Stimulated activated CD4-positive, alpha-beta T cell treated with anti-CD3 and anti-CD28 coated beads, TNF-alpha, amount 100 ng/mL, for 1 hour (primary cell): ENCODE measurements at regions not wholly inside any gene's neighbourhood (a gene's known extent, or its start where the extent isn't known, plus 50 kb on each side); places are given as distances from the start of the nearest gene placed in this dataset.

Source experiments
- DNase-seq, 3 donors: peaks; one replicate each; pipeline ENCODE4 v3.0.0-alpha.2; 2020; ENCODE audit warnings: low read depth in 3 of 3, low spot score in 1 of 3

DNA sequence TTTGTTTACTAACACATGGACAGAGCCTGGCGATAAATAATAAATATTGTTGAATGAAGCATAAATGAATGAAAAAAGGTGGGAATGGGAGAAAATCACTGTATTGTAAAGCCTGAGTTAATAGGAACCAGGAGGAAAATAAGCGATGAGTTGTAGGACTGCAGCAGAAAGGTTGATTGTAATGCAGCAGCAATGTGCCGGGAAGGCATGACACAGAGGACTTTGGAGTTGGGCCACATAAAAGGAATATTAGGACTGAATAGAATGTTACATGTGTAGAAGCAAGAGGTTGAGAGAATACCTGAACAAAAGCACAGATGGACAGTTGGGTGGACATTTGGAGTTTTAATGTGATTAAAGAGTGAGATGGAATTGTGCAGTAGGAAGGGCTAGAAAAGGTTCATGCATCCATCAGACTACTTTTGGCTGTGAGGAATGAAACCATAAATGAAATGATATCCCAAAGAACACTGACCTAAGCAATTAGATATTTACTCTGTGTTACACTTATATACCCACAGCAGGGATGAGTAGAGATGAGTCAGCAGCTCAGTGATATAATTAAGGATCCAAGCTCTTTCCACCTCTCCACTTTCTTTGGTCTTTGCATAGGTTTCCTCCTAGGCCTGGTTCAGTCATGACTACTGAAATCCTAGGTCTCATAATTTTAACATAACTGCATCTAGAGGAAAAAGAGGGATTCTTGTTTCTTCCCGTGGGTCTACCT, 55.4 kb downstream of the CCER1 start:
- no peak for DNase-seq

DNA sequence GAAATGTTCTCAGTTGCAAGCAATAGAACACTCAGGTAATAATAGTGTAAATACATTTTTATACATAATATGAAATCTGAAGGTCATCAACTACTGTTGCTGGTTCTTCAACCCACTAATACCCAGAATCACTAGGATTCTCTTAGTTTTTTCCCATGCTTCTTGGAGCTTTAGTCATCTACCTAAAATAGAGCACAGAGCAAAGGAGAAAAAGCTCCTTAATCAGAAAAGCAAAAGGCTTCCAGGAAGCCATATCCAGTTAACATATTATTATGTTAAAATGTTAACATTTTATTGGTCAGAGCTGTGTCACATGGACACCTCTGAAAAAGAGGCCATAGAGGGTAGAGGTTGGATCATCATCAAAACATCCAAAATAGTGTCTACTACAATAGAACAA, 57.0 kb downstream of the CCER1 start:
- no peak for DNase-seq

GRCh38 chr12:90897316-90897715, 57.7 kb downstream of the CCER1 start:
- DNase-seq, result no peak

GRCh38 chr12:90896821-90897220, 58.2 kb downstream of the CCER1 start:
- no peak for DNase-seq

GRCh38 chr12:90896164-90896563, 58.8 kb downstream of the CCER1 start:
- no peak for DNase-seq

DNA sequence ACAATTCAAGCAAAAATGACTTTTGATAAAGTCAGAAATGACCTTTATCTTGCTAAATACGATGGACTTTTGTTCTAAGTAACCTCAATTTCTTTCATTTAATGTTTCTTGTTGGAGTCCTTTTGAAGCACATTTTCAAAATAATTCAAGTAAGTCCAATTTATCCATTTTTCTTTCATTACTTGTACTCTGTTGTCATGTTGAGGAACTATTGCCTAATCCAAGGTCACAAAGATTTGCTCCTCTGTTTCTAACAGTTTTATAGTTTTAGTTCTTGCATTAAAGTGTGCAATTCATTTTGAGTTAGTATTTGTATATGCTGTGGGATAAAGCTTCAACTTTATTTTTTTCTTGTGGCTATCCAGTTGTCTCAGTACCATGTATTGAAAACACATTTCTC, 66.7 kb downstream of the CCER1 start:
- DNase-seq, result no peak

DNA sequence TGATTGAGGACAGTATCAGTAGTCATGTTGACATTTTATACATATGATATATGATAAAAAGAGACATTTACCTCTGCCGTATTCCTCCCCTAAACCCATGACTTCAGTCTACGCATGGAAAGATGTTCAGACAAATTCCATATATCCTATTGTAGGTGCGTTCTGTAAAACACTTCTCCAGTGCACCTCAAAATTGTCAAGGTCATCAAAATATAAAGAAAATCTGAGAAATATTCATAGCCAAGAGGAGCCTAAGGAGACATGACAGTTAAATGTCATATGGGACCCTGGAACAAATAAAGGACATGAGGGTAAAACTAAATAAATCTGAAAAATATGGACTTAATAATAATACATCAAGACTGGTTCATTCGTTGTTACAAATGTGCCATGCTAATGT, 71.5 kb downstream of the CCER1 start:
- DNase-seq, result no peak

- DNase-seq, result no peak
These were observed 83.3 kb downstream of the CCER1 start for GRCh38 chr12:90871726-90872096.

GRCh38 chr12:90870971-90871725, 83.8 kb downstream of the CCER1 start:
- DNase-seq, result no peak

GRCh38 chr12:90868626-90869025, 86.3 kb downstream of the CCER1 start:
- no peak for DNase-seq

DNA sequence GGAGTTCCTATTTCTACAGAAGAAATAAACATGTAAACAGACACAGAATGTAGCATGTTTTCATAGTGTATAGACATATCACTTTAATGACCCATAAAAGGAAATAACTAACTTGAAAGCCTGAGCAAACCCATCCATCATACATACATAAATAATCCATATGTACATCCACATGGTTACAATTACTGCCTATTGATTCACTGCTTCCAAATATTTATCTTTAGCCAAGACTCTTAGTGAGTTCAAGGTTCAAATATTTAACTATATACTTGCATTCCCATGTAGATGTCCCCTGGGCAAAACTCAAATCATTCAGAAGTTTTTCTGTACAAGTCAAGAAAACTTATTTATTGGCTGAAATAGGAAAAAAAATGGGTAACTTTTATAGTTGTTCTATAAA, 95.4 kb downstream of the CCER1 start:
- no peak for DNase-seq

GRCh38 chr12:90858252-90858651, 96.7 kb downstream of the CCER1 start:
- DNase-seq, result no peak

GRCh38 chr12:90855534-90855933, 99.4 kb downstream of the CCER1 start:
- no peak for DNase-seq

DNA sequence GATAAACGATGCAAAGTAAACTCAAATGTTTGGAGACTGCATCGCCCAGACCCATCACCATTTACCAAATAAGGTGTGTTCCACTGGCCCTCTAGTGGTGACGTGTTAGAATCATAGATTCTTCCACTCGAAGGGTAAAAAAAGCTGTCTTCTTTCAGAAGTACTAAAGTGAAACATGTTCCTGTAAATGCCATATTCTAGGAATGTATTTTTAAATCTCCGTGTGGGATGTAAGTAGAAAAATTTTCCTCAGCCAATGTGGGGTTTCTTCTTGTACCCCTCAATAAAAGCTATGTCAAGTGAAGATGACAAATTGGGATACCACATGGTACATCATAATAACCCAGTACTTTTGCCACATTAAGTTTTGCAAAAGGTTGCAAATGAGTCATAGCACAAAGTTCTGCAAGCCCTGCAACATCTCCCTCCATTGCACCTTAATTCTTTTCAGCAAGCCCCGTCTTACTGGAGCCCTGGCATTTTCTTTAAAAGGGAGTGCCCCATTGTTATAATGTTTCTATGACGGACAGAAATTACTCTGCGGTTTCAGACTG, 100.8 kb downstream of the CCER1 start:
- DNase-seq, result no peak

- no peak for DNase-seq
These were observed 102.9 kb downstream of the CCER1 start for GRCh38 chr12:90851800-90852718.

GRCh38 chr12:90842477-90842876, 112.5 kb downstream of the CCER1 start:
- DNase-seq, result no peak

GRCh38 chr12:90841336-90841735, 113.6 kb downstream of the CCER1 start:
- DNase-seq, result no peak

DNA sequence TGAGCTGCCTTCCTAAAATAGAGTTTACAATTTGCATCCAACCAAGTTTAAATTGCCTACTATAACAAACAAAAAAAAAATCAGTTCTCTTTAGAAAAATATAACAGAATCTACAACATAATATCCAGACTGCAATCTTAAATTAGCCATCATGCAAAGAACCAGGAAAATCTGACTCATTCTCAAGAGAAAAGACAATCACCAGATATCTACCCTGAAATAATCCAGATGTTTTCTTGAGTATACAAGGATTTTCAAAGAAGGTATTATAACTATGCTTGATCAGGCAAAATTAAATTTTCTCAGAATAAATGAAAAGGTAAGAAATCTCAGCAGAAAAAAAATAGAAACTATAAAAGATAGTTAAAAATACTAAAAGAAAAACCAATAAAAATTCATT, 115.6 kb downstream of the CCER1 start:
- DNase-seq, result no peak

GRCh38 chr12:90836689-90837088, 118.3 kb downstream of the CCER1 start:
- no peak for DNase-seq

DNA sequence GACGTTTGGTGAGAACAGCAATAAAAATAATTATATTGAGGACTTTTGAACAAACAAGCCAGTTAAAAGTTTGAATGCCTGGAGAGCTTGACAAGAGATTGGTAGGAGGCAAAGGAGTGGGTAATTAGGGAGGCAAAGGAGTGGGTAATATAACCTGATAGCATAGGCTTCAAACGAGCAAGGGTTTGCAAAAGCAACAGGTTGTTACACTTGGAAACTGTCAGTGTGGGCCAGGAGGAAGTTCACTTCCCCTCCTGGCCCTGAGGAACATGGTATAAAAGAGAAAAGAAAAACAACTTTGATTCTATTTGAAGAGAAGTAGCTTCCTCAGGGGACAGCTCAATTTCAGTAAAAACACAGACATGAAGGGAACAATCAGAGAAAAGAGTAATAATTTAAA, 121.7 kb downstream of the CCER1 start:
- no peak for DNase-seq

DNA sequence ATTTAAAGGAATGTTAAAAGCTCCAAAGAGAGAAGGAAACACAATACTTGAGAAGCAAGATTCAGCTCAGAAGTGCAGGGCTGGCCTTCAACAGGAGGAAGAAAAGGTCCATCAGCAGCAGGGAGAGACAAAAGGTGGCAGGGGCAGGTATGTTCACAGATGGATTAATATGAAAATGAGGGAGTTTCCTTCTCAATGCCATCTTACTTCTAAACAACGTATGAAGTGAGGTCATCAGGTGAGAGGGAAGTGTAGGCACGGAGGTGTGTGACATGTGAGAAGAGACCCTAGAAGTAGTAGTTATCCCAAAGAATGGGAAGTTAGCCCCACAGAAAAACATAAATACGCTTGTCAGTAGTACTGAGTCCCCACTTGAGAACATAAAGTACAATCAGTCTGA, 122.5 kb downstream of the CCER1 start:
- DNase-seq, result no peak

DNA sequence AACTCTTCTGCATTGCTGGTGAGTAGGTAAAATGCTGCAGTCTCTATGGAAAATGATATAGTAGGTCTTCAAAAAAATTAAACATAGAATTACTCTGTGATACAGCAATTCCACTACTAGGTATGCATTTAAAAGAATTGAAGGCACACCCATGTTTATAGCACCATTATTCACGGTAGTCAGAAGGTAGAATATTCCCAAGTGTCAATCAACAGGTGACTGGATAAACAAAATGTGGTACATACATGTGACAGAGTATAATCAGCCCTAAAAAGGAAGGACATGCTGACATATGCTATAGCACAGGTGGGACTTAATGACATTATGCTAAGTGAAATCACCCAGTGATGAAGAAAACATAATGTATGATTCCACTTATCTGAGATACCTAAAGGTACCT, 123.3 kb downstream of the CCER1 start:
- DNase-seq, result no peak
